GM18507 (cell line): ENCODE measurements at regions not wholly inside any gene's neighbourhood (a gene's known extent, or its start where the extent isn't known, plus 50 kb on each side); places are given as distances from the start of the nearest gene placed in this dataset.
A peak's percentile ranks its signal among the peaks of the same experiment; 100 is the strongest.

Experiments used
- DNase-seq: peaks from one replicate; pipeline ENCODE4 v3.0.0; 2011; ENCODE audit warnings: low read depth; ENCODE audit not compliant: insufficient read length; ENCODE audit errors: extremely low spot score
- FAIRE-seq: peaks from 2 replicates; lab custom pipeline; 2011; peaks lifted over from hg19 to GRCh38; lab: Jason Lieb, UNC

DNA sequence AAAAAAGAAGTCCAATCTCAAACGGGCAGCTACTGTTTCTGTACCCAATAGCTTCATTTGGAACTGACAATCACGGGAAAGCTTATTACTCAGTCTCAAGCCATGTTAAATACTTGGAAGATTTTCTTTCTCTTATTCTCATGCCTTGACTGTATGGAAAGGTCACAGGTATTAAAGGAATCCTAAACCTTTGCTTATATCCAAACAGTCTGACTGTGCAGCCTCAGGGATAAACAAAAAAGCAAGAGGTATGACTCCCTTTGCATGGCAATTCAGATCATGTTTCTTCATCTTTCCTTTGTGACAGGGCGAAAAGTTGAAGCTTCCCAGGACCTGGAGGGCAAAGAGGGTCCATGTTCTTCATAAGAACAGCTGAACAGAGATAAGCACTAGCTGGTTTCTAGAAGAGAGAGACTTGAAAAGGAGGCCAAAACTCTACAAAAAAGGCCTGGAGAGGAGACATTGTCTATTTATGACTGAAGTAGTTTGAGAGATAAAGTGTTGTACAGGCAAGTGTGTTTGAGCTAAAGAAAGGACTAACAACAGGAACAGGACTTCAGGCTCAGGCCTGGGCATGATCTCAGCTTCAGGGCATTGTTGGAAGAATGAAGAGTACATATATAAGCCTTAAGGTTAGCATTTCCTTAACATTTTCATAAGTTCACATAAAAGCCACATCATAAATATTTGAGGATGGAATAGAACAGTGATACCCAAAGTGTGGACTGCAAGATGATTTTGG is 231.0 kb upstream of the THRB start:
- no peak for FAIRE-seq
- DNase-seq, result no peak

DNA sequence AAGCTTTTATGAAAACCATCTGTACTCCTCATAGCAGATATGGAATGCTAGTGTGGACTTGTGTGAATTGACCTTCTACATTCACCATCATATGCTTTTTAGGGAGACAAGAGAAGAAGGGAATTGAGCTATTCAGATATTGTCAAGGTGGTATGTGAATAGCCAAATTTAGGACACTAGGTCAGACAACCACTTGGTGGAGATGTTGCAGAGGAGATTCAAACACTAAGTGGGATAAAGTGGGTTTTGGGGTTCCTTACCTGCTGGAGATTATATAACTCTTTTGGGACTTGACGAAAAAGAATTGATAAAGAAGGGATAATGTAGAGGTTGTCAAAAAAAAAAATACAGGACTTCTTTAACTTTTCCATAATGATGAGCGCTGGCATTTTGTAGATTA is 231.8 kb upstream of the THRB start:
- FAIRE-seq, result no peak
- DNase-seq, result no peak

DNA sequence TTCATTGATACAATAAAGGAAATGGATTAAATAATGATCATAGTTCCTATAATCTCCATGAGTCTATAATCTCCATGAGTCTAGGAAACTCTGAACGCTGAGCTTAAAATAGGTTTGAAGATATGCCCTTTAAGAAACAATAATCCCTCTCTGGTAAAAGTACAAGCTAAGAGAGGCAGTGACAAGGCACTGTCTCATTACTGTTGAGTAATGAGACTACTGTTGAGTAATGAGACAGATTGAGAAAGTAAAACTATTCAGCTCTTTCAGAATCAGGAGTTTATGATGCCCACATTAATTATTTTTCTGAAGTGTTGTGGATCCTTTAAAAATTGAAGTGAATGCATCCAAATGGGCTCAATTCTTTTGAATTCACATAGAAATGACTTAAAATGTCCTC is 235.5 kb upstream of the THRB start:
- DNase-seq, result no peak
- FAIRE-seq, result no peak

DNA sequence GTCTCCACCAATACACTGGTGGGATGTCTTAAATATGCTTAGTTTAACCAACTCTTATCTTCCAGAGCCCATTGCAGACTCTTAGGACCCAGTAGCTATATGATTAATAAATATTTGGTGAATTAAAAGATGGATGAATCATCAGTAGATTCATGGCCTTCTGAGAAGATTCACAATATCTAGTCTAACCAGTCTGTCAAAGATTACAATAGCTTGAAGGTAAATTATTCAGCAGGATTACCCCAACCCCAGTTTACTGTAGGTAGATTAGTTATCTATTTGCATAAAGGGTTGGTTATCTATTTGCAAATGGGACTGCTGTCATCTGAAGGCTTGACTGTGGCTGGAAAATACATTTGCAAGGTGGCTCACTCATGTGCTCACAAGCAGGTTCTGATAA is 239.4 kb upstream of the THRB start:
- DNase-seq (no peak), FAIRE-seq (no peak)

DNA sequence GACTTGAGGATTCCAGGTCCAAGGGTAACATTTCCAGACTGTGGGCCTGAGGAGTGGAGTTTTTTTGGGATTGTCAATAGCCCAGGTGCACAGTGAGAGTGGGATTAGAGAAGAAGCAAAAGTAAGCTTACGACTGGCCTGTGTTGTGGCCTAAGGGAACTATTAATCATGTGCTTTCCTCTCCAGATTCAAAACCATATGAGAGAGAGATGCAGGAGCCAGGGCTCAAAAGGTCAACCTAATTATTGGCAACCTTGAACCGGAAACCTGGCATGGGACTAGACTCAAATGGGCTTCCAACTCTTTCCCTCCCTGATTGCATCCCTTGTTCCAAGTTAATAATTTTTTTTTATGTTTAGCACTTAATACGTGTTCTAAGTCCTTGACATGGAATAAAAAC is 242.1 kb upstream of the THRB start:
- FAIRE-seq (no peak), DNase-seq (no peak)

DNA sequence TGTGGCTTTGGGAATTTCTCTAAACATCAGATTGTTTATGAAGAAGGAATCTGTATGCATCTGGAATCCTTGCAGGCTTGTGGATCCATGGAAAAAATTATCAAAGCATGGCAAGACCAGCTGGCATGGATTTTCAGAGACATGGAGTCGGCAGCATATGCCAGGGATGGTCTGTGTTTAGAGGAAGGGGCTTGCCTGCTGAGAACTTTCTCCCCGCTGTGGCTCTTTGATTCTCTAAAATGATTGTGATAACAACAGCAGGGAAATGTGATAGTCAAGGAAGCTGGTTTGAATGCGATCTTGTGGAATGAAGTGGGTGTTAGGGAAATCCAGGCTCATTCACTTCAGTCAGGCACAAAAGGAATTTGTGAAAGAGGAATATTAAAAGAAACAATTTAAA is 245.7 kb upstream of the THRB start:
- no peak for FAIRE-seq
- DNase-seq, result no peak

DNA sequence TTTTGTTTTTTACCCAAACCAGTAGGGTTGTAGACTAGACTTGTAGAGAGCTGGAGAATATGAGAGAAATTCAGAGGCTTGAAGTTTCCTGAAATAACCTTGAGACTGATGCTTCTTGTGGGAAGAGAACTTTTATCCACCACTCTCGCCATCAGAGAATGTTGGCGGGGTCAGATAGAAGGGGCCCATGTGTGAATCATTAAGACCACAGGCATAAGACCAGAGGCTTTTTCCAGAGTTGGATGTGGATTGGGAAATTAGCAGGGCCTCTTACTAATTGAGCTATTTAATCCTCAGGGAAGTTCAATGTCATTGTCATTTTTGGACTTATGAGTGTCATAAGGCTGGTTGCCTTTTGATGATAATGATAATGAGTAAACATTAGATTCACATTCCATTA is 246.9 kb upstream of the THRB start:
- FAIRE-seq (no peak), DNase-seq (no peak)

DNA sequence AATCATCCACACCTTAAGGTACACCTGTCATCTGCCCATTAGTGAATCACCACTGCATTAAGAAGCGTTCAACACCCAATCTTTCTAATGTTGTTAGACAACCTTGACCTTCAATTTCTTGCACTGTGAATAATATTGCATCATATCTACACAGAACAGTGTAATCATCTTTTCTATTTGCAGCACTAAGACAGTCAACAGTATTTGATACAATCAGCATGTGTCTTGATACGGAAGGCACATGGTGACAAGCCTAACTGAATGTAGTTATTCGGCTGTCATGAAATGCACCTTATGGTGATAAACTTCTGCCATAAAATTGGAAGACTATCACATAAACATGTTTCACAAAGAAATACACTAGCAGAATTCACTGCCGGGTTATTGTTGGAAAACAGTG is 253.9 kb upstream of the THRB start:
- FAIRE-seq (no peak), DNase-seq (no peak)

DNA sequence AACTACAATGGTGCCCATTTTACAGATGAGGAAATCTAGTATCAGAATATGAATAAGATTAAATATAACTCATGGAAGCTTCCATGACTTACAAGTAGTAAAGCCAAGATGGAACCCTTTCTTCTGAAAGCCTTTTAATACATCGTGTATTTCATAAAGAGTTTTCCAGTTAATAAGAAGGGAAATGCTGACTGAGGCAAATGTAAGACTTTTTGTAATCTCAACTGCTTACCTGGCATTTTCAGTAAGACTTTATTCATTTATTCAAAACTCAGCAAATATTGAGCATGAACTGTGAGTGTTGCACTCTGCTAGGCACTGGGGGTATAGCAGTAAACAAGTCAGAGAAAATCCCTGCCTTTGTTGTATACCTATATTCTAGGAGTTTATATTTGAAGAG is 256.4 kb upstream of the THRB start:
- DNase-seq (no peak), FAIRE-seq (no peak)

DNA sequence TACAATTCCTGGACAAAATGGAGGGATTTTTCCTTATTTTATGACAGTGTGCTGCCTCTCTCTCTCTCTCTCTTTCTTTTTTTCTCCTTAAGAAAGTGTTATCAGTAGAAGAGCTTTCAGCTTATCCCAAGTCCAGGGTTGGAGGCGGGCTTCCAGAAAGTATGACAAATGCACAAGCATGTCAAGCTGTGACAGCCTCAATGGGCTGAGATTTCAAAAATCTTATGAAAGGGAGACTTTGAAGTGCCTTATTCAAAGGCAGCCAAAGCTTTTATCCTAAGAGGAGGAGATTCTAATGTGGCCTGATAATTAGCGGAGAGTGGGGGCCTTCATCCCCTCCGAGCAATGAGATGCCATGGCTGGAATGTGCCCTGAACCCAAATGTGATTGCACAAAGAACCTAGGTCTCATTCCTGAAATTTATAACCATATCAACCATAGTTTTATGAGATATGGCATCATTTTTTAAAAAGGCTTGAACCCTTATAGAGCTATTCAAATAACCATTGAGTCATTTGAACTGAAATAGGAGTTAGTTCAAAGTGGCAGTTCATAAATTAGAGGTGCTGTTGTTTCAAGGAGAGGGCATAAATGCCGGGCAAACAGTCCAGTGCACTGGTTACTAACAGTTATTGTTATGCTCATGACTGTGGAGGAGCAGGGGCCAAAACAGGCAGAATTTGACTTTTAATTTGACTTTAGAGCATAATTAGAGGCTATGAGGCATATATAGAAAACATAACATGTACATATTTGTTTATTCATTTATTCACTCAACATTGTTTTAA is 261.6 kb upstream of the THRB start:
- FAIRE-seq, result no peak
- DNase-seq, result no peak

DNA sequence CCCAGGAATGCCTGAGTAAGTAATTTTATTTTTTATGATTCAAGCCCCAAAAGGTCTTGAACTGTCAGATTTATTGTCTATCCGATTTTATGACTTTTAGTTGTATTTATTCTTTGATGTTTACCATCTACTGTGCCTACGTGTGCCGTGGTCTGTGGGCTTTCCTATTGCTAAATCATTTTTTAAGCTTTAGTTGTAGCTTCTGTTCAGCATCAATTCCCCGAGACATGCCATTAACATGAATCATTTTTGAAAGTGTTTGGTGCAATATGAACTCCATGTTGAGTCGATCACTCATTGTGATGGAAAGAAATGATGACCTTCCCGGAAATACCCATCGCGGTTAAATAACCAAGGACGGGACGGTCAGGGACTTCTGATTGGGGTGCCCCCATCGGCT is 268.7 kb upstream of the THRB start:
- FAIRE-seq (no peak), DNase-seq (no peak)

DNA sequence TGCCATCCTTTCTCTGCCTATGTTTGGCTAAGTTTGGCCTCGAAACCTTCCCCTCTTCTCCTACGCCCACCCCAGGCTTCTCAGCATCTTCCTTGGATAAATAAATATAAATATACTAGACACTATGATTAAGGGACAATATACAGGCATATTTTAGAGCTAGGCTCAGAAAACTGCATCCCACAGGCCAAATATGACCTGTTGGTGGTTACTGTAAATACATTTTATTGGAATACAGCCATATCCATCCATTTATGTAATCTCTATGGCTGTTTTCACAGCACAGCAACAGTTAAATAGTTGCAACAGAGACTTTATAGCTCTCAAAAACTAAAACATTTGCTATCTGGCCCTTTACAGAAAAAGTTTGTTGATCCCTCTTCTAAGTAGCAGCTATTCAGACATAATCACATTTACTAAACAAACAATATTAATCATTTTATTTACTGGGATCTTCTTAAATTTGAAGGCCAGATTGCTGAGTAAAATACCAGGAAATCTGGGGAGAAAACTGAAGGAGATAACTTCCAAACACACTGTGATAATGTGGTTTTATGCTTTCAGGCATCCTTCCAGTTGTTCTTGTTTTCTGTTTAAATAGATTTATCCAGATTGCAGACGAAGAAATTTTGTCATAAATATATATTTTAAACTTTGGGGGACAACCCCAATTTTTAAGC is 269.7 kb upstream of the THRB start:
- no peak for FAIRE-seq
- DNase-seq, result no peak

DNA sequence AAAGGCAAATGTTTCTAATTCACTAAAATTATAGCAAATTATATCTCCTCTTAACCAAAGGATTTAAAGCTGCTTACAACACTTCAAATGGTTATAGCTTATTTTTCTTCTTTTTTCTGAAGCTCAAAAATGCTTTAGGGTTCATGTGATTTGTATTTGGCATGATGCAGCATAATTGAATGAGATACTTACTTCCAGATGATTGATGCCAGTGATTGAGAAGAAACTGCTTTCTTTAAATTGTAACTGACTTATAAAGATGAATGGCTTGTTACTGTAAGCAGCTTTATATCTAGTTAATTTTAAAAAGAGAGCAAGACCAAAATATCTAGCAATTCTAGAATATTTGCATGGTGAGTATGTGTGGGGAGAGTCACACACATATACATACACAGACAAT is 270.7 kb upstream of the THRB start:
- no peak for DNase-seq
- FAIRE-seq, result no peak

DNA sequence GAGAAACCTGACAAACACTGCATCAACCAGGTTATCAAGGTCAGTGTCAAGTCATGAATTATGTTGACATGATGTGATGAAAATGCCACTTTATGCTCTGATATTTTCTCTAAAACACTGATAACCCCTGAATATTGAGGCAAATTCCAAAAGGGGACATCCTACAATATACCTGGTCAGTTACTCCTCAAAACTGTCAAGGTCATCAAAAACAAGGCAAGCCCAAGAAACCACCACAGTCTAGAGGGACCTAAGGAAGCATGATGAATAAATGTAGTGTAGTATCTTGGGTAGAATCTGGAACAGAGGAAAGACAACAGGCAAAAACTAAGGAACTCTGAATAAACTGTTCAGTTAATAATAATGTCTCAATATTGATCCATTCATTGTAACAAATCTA is 275.3 kb upstream of the THRB start:
- FAIRE-seq (no peak), DNase-seq (no peak)

DNA sequence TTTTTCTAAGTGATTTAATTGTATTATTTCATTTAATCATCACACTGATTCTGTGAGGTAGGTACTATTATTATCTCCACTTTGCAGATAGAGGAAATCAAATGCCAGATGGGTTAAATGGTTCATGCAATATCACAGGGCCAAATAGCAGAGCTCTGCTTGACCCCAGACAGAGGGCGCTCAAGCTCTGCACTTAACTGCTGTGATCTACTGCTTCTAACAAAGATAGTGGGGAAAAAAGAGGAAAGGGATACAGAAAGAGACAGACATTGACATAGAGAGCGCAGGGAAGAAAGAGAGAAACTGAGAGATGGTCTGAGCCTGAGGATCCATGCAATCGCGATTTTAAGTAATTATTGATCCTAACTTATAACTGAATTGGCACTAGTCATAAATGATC is 279.1 kb upstream of the THRB start:
- DNase-seq (no peak), FAIRE-seq (peak; percentile 24)

DNA sequence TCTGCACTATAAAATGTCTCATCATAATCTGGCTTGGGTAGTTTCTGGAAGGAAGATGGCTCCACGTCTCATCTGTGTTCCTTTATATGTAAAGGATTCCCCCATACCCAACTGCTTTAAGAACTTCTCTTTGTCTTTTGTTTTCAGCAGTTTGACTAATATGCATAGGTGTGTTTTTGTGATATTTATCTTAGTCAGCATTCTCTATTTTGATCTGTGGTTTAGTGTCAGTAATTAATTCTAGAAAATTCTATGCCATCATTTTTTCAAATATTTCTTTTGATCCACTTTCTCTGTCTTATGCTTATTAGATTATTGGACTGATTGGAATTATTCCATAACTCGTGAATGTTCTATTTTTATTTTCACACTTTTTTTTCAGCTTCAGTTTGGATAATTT is 286.3 kb upstream of the THRB start:
- DNase-seq (no peak), FAIRE-seq (no peak)

DNA sequence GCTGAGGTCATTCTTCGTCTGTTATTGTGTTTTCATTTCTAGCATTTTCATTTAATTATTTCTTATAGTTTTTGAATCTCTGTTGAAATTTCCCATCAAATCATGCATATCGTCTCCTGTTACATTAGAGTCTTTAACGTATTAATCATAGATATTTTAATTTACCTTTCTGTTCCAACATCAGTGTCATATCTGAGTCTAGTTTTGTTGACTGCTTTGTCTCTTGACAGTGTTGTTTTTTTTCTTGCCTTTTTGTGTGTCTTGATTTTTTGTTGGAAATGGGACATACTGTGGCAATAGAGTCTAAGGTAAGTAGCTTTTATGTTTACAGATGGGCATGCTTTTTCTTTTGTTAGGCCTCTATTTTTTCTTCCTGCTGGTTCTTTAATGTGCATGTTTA is 286.8 kb upstream of the THRB start:
- FAIRE-seq (no peak), DNase-seq (no peak)

DNA sequence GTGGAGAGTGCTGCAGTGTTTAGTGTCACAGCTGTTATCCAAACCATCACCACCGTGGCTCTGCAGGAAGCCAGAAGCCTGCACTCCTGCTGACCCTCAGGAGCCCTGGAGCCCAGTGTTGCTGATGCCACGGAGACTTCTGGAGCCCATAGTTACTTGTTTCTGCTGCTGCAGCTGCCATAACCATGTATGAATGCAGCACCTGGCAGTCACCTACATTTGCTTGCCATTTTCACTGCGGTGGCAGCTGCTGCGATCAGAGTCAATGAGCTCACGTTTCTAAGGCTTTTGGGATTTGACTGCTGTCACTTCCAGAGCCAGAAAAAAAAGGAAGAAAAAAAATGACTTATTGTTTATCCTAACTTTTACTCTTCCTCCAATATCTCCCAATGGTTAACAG is 299.2 kb upstream of the THRB start:
- DNase-seq (no peak), FAIRE-seq (no peak)

DNA sequence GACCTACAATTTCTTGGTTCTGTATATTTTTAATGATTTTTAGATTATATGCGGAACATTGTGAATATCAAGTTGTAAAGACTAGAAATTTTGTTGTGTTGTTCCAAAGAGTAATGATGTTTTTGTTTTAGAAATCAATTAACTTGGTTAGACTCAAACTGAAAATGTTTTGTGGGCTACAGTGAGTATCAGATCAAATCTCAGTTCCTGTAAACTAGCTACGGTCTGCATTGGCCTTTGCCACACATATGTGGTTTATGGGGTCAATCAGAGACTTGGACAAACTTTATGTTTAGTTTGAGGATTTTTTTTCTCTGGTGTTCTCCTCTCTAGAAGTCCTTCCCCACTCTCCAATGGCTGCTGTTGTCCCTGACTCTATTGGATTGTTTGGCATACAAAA is 308.0 kb upstream of the THRB start:
- peak; percentile 76 for FAIRE-seq
- DNase-seq, result peak; percentile 0

DNA sequence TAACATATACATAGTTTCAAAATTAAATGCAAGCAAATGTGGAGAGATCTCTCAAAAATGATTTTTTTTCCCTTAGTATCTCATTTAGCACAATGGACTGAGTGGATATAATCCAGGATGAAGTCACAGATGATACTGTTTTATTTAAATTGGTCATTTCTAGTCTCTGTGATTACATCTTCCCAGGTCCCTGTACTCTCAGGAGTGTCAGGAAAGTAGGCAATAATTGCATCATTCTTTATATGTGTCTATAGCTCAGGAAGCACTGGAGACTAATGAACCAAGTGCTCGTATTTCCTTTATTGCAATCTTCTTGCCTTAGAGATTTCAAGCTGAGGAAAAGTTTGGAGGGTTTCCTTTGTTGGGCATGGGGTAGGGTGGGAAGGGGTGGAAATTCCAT is 309.4 kb upstream of the THRB start:
- DNase-seq, result no peak

DNA sequence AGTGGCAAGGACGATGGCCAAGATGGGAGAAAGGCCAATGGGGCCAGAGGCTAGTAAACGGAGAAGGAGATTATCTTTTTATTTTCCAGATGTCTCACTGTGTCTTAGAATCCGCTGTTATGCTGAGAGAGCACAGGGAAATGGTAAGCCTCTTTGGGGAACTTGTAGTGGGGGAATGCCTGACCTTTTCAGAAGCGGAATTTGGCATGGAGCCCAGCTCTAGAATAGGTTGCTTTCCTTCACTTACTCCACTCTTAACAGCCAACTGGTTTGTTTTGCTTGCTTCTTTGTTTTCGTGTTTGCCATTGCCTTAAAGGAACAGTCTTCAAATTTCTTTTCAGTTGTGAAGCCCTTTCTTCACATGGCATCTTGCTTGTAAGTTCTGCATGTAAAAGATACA is 316.2 kb upstream of the THRB start:
- FAIRE-seq (no peak), DNase-seq (no peak)

More for the DNA sequence above, 309.4 kb upstream of the THRB start:
- FAIRE-seq, result no peak
